ENCODE measurements at regions not wholly inside any gene's neighbourhood (a gene's known extent, or its start where the extent isn't known, plus 50 kb on each side); places are given as distances from the start of the nearest gene placed in this dataset.

DNA sequence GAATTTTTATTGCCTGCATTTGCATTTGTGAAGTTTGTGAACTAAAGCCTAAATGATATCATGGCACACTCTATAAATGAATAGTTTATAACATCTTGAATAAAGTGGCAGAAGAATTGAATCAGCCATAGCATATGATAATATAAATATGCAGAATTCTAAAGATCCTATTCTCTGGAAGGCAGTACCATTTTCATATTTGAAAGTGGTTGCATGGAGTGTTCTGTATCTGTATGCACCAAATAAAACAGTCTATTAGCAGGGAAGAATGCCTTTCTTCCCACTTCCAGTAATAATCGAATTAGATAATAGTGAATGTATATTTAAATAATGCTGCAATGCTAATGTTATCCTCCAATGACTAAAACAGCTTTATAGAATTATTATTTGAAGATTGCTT is 57.9 kb upstream of the TRIM67 start:
- TF ChIP-seq, protein P1, sequence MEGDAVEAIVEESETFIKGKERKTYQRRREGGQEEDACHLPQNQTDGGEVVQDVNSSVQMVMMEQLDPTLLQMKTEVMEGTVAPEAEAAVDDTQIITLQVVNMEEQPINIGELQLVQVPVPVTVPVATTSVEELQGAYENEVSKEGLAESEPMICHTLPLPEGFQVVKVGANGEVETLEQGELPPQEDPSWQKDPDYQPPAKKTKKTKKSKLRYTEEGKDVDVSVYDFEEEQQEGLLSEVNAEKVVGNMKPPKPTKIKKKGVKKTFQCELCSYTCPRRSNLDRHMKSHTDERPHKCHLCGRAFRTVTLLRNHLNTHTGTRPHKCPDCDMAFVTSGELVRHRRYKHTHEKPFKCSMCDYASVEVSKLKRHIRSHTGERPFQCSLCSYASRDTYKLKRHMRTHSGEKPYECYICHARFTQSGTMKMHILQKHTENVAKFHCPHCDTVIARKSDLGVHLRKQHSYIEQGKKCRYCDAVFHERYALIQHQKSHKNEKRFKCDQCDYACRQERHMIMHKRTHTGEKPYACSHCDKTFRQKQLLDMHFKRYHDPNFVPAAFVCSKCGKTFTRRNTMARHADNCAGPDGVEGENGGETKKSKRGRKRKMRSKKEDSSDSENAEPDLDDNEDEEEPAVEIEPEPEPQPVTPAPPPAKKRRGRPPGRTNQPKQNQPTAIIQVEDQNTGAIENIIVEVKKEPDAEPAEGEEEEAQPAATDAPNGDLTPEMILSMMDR (IDR thresholded peaks at IDR 0.05; ENCODE audit: borderline replicate concordance), result no peak
- no peak for DNase-seq
- H3K36me3 ChIP-seq, result no peaks in the 10 kb centered on the region
- H3K27ac ChIP-seq (replicated peaks), result no peak overlapping the region
- H3K9me3 ChIP-seq (replicated peaks), result no peaks in the 10 kb centered on the region
- peaks cover 6% of the 10 kb centered on the region for H3K27me3 ChIP-seq (ENCODE audit: low read depth)
- peaks cover 14% of the 10 kb centered on the region for H3K4me1 ChIP-seq
- no peak overlapping the region for H3K4me3 ChIP-seq
- intact Hi-C loops (cut with micrococcal nuclease), result no loop called here

DNA sequence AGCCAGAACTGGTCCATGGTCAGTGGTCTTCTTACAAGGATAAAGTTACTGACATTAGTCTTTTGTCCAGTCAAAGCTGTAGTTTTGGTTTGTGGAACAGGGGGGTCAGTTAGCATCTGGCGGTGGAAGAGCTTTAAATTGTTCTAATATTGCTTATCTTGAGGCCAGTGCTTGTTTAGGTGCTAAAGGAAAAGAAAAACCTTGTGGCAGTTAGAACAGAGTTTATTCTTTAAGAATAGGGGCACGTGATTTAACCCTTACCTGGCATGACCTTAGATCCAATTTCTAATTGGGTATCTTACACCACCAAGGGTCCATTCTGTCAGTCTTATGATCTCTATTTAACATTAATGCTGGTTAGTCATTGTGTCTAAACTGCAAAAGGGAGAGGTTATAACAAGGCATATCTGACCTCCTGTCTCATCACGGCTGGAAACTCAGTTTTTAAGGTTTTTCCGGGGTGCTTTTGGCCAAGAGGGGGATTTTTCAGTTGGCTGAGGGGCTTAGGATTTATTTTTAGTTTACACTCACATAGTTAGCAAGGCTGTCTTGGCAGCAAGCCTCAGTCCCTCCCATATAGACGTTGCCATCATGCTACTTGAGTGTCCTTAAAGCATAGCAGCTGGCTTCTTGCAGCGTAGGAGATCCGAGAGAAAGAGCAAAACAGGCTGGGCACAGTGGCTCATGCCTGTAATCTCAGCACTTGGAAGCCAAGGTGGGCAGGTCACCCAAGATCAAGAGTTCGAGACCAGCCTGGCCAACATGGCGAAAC is 60.1 kb upstream of the FAM89A start:
- H3K9me3 ChIP-seq (replicated peaks), result no peaks in the 10 kb centered on the region
- no peaks in the 10 kb centered on the region for H3K4me1 ChIP-seq
- intact Hi-C loops (cut with micrococcal nuclease), result no loop called here
- no peak for DNase-seq
- H3K27ac ChIP-seq (replicated peaks), result no peak overlapping the region
- H3K36me3 ChIP-seq, result no peaks in the 10 kb centered on the region
- TF ChIP-seq, protein P1 (IDR thresholded peaks at IDR 0.05; ENCODE audit: borderline replicate concordance), result no peak
- H3K4me3 ChIP-seq, result no peak overlapping the region
- H3K27me3 ChIP-seq (ENCODE audit: low read depth), result peaks cover 17% of the 10 kb centered on the region

DNA sequence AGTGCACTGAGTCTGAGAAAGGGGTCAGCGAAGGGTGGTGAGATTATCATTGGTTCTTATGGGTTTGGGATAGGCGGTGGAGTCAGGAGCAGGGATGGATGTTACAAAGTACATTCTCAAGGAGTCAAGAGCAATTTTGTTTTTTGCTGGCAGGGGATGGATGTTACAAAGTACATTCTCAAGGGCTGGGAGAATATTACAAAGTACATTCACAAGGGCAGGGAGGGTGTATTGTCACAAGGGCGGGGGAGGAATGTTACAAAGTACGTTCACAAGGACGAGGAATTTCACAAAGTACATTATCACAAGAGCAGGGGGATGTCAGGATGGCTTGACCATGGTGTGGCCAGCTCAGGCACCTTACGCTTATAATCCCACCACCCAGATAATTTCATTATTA is 59.3 kb upstream of the FAM89A start:
- TF ChIP-seq, protein P1 (IDR thresholded peaks at IDR 0.05; ENCODE audit: borderline replicate concordance), result no peak

DNA sequence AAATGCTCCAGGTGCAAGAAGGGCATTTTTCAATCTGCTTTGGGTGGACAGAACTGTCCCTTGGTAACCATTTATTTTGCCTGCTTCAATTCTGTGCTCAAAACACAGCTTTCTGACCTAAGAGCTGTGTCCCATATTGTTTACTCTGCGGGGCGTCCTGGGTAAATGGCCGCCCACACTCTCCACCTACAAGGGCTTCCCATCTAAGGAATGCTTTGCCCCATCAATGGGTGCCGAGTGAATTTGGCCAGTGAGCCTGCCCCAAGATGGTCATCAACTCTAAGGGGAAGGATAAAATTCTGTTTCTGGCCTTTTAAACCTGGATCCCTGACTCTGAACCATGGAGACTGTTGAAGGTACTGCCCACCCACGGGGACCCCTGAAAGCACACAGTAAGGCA is 55.5 kb upstream of the FAM89A start:
- Histone ChIP-seq H3K4me3 (no peak overlapping the region), H3K9me3 (replicated peaks) (no peaks in the 10 kb centered on the region), H3K27me3 (ENCODE audit: low read depth) (peaks cover 27% of the 10 kb centered on the region), H3K4me1 (peaks cover 17% of the 10 kb centered on the region), H3K27ac (replicated peaks) (no peak overlapping the region), H3K36me3 (no peaks in the 10 kb centered on the region)
- TF ChIP-seq, protein P1 (IDR thresholded peaks at IDR 0.05; ENCODE audit: borderline replicate concordance), result no peak
- no peak for DNase-seq
- intact Hi-C loops (cut with micrococcal nuclease), result no loop called here

More for the DNA sequence above, 59.3 kb upstream of the FAM89A start:
- Histone ChIP-seq H3K4me1 (no peaks in the 10 kb centered on the region), H3K36me3 (no peaks in the 10 kb centered on the region), H3K9me3 (replicated peaks) (no peaks in the 10 kb centered on the region), H3K4me3 (no peak overlapping the region), H3K27ac (replicated peaks) (no peak overlapping the region), H3K27me3 (ENCODE audit: low read depth) (peaks cover 17% of the 10 kb centered on the region)
- intact Hi-C loops (cut with micrococcal nuclease), result no loop called here
- no peak for DNase-seq

DNA sequence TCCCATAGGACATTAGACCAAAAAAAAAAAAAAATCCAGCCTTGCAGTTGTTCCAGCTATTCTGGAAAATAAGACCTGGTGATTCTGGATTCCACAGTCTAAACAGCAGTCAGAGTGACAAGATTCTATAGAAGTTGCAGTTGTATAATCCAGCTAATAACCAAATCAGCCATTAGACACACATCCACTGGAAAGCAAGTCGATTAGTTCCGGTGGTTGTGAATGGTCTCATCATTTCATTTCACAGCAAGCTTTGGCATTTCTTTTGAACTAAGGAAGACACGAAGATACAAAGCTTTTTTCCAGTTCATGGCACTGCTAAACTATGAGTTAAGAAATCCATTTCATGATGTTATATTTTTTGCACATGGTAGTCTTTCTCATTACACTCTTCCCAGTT is 54.4 kb upstream of the FAM89A start:
- intact Hi-C loops (cut with micrococcal nuclease), result no loop called here
- no peak overlapping the region for H3K4me3 ChIP-seq
- peaks cover 27% of the 10 kb centered on the region for H3K27me3 ChIP-seq (ENCODE audit: low read depth)
- peaks cover 17% of the 10 kb centered on the region for H3K4me1 ChIP-seq
- no peaks in the 10 kb centered on the region for H3K36me3 ChIP-seq
- DNase-seq, result no peak
- TF ChIP-seq, protein P1 (IDR thresholded peaks at IDR 0.05; ENCODE audit: borderline replicate concordance), result no peak
- no peaks in the 10 kb centered on the region for H3K9me3 ChIP-seq (replicated peaks)
- H3K27ac ChIP-seq (replicated peaks), result no peak overlapping the region

Measured in left ventricle myocardium inferior (tissue), 1 donor.